CD14-positive monocyte (primary cell): ENCODE measurements at regions not wholly inside any gene's neighbourhood (a gene's known extent, or its start where the extent isn't known, plus 50 kb on each side); places are given as distances from the start of the nearest gene placed in this dataset.

Source experiments
- DNase-seq, 3 donors: peaks; one replicate each; pipeline ENCODE4 v3.0.0-alpha.2; 2011 to 2022
- H2AFZ ChIP-seq: 2 replicates; pipeline ENCODE4 v1.6.0; 2012; ENCODE audit warnings: mild to moderate bottlenecking, low read depth, low read length, inconsistent platforms; ENCODE audit not compliant: insufficient read depth, poor library complexity, severe bottlenecking
- H3K27ac ChIP-seq, 2 donors: 1 replicate in 1 of 2; 2 replicates in 1 of 2; pipeline ENCODE4 v1.5.1; 2012 to 2013; ENCODE audit warnings: low read length in 2 of 2, control low read depth in 1 of 2, inconsistent platforms in 1 of 2, low read depth in 1 of 2, mild to moderate bottlenecking in 1 of 2
- H3K27me3 ChIP-seq, 2 donors: one replicate each; pipeline versions ENCODE4 v1.6.0 to v1.6.1; 2011 to 2013; ENCODE audit warnings: low read length in 2 of 2; ENCODE audit not compliant: control insufficient read depth in 2 of 2, insufficient read depth in 2 of 2
- H3K36me3 ChIP-seq, 2 donors: replicated peaks in 1 of 2; 1 replicate in 1 of 2; 2 replicates in 1 of 2; pipeline versions ENCODE4 v1.5.1 to v1.6.1; 2012 to 2013; ENCODE audit warnings: low read length in 2 of 2, control low read depth in 1 of 2, inconsistent platforms in 1 of 2, mild to moderate bottlenecking in 1 of 2; ENCODE audit not compliant: insufficient read depth in 2 of 2, control insufficient read depth in 1 of 2
- H3K4me1 ChIP-seq, 2 donors: 1 replicate in 1 of 2; 2 replicates in 1 of 2; pipeline versions ENCODE4 v1.5.1 to v1.6.1; 2012 to 2013; ENCODE audit warnings: low read length in 2 of 2, control low read depth in 1 of 2, inconsistent platforms in 1 of 2, mild to moderate bottlenecking in 1 of 2, moderate library complexity in 1 of 2; ENCODE audit not compliant: insufficient read depth in 2 of 2, control insufficient read depth in 1 of 2
- H3K4me2 ChIP-seq: replicated peaks from 2 replicates; pipeline ENCODE3; 2012; ENCODE audit warnings: low read length, moderate library complexity, mild to moderate bottlenecking; ENCODE audit not compliant: poor library complexity, severe bottlenecking; ENCODE audit errors: extremely low read depth
- H3K4me3 ChIP-seq, 3 experiments: fragments of 200-600 bp in 1 of 3; sonication (generic) in 1 of 3; replicated peaks in 1 of 3; 1 replicate in 2 of 3; 2 replicates in 1 of 3; pipeline ENCODE4 v1.5.1; 2011 to 2013; ENCODE audit warnings: low read length in 3 of 3, mild to moderate bottlenecking in 3 of 3, control low read depth in 2 of 3, low read depth in 2 of 3, inconsistent platforms in 1 of 3, moderate library complexity in 1 of 3
- H3K79me2 ChIP-seq: 2 replicates; pipeline ENCODE4 v1.6.0; 2012; ENCODE audit warnings: mild to moderate bottlenecking, control low read depth, inconsistent platforms, low read length, moderate library complexity; ENCODE audit not compliant: insufficient read depth
- H3K9ac ChIP-seq: 2 replicates; pipeline ENCODE4 v1.6.0; 2017; ENCODE audit warnings: low read length, mild to moderate bottlenecking; ENCODE audit not compliant: insufficient read depth, poor library complexity, severe bottlenecking
- H3K9me3 ChIP-seq, 2 donors: replicated peaks in 1 of 2; 1 replicate in 1 of 2; 2 replicates in 1 of 2; pipeline versions ENCODE4 v1.5.1 to v1.6.1; 2012 to 2013; ENCODE audit warnings: low read length in 2 of 2, control low read depth in 1 of 2; ENCODE audit not compliant: control insufficient read depth in 1 of 2, insufficient read depth in 1 of 2
- H4K20me1 ChIP-seq: 2 replicates; pipeline ENCODE4 v1.6.0; 2012; ENCODE audit warnings: mild to moderate bottlenecking, low read length, control low read depth, moderate library complexity; ENCODE audit not compliant: insufficient read depth
- H3K27ac Mint-ChIP-seq, 7 donors: one replicate each; pipeline ENCODE4 v1.8.0; 2020; ENCODE audit warnings: mild to moderate bottlenecking in 7 of 7, mixed read lengths in 7 of 7, moderate library complexity in 6 of 7, inconsistent platforms in 2 of 7
- H3K27me3 Mint-ChIP-seq, 3 donors: one replicate each; pipeline ENCODE4 v1.8.0; 2021 to 2022; ENCODE audit warnings: low read depth in 3 of 3, mild to moderate bottlenecking in 3 of 3, mixed read lengths in 3 of 3, moderate library complexity in 3 of 3, inconsistent platforms in 1 of 3
- H3K36me3 Mint-ChIP-seq, 2 donors: one replicate each; pipeline ENCODE4 v1.8.0; 2020; ENCODE audit warnings: mixed read lengths in 2 of 2, inconsistent platforms in 1 of 2, mild to moderate bottlenecking in 1 of 2
- H3K4me1 Mint-ChIP-seq: one replicate; pipeline ENCODE4 v1.8.0; 2020; ENCODE audit warnings: mild to moderate bottlenecking, mixed read lengths
- H3K4me3 Mint-ChIP-seq, 2 donors: one replicate each; pipeline ENCODE4 v1.8.0; 2020; ENCODE audit warnings: mild to moderate bottlenecking in 2 of 2, mixed read lengths in 2 of 2, moderate library complexity in 1 of 2
- H3K9me3 Mint-ChIP-seq, 7 donors: one replicate each; pipeline ENCODE4 v1.8.0; 2020 to 2022; ENCODE audit warnings: mixed read lengths in 7 of 7, mild to moderate bottlenecking in 6 of 7, moderate library complexity in 6 of 7, inconsistent platforms in 2 of 7
- CTCF ChIP-seq: fragments of 200-600 bp; IDR thresholded peaks from one replicate; pipeline ENCODE4 v1.8.0; 2022; ENCODE audit warnings: antibody characterized with exemption, mild to moderate bottlenecking
- WGBS: methylation state at CpG from one replicate; pipeline ENCODE4 v1.1.5; 2013; ENCODE audit warnings: missing lambda C conversion rate; ENCODE audit not compliant: insufficient coverage; 5-methylcytosine and 5-hydroxymethylcytosine counted together
- intact Hi-C, 2 donors: fragments of 100-400 bp; cut with micrococcal nuclease; formaldehyde crosslinking; loops; one replicate each; pipeline versions ENCODE4 v1.15.0 to v1.15.1; 2023

GRCh38 chrY:12483394-12483793 lies 217.6 kb upstream of the USP9Y start:
- intact Hi-C loops, result no loop called here
- Mint-ChIP-seq H3K4me3 (no peak overlapping the region), H3K9me3 (peaks cover 0 to 3% (median 0%) of the 10 kb centered on the region in 7 donors), H3K36me3 (no peaks in the 10 kb centered on the region), H3K27ac (no peak overlapping the region), H3K27me3 (peaks cover 0 to 2% (median 0%) of the 10 kb centered on the region in 3 donors), H3K4me1 (no peaks in the 10 kb centered on the region)
- Histone ChIP-seq H3K36me3 (no peaks in the 10 kb centered on the region), H3K79me2 (no peaks in the 10 kb centered on the region), H3K9me3 (no peaks in the 10 kb centered on the region), H3K4me1 (no peaks in the 10 kb centered on the region), H3K27me3 (no peaks in the 10 kb centered on the region), H3K4me2 (no peak overlapping the region), H4K20me1 (no peaks in the 10 kb centered on the region), H3K27ac (no peak overlapping the region), H3K4me3 (no peak overlapping the region), H3K9ac (no peak overlapping the region), H2AFZ (no peak overlapping the region)
- WGBS, result no CpG with 5 or more reads among the region's 3 CpGs
- DNase-seq, result no peak
- TF ChIP-seq CTCF, result no peak

DNA sequence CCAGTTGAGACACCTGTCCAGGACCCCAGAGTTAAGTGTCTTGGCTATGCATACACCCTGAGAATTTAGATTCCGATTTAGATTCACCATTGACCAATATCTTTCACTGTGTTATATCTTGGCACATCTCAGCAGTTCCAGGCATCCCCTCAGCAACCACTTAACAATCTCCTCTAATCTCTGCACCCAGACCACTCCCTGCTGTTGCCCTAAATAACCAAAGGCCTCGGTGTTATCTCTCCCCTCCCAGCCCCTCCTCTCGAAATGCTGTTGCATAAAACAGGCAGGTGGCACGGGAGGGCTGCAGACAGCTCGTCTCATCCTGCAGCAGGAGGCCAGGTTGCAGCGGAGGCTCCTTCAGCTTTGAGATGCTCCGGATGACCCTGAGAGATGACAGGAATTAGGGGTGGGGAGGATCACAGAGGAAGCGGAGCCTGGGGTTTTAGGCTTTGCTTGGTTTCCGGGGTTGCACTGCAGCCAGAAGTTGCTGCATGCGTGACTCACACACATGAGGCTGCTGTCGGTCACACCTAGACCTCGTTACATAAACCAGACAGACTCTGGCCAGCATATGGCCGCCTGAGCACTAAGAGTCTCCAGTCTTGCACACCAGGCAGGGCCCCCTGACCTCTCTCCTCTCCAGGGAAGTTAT lies 210.3 kb upstream of the USP9Y start:
- 100% methylated on average over 1 of the region's 13 CpGs for WGBS
- intact Hi-C loops, result no loop called here
- no peak overlapping the region for H3K4me2 ChIP-seq
- no peaks in the 10 kb centered on the region for H3K4me1 ChIP-seq
- H3K4me3 ChIP-seq, result no peak overlapping the region
- H3K9me3 Mint-ChIP-seq, result peaks cover 0 to 12% (median 0%) of the 10 kb centered on the region in 7 donors
- no peaks in the 10 kb centered on the region for H3K79me2 ChIP-seq
- no peaks in the 10 kb centered on the region for H3K9me3 ChIP-seq
- no peak overlapping the region for H2AFZ ChIP-seq
- H3K27ac ChIP-seq, result no peak overlapping the region
- H3K36me3 ChIP-seq, result no peaks in the 10 kb centered on the region
- no peak overlapping the region for H3K9ac ChIP-seq
- H3K27me3 Mint-ChIP-seq, result peaks cover 0 to 3% (median 0%) of the 10 kb centered on the region in 3 donors
- H3K27ac Mint-ChIP-seq, result no peak overlapping the region
- no peak for TF ChIP-seq CTCF
- H3K4me1 Mint-ChIP-seq, result no peaks in the 10 kb centered on the region
- no peak overlapping the region for H3K4me3 Mint-ChIP-seq
- no peaks in the 10 kb centered on the region for H3K36me3 Mint-ChIP-seq
- no peaks in the 10 kb centered on the region for H3K27me3 ChIP-seq
- no peaks in the 10 kb centered on the region for H4K20me1 ChIP-seq
- DNase-seq, result no peak
